Ectodermal cell (in vitro differentiated cells): ENCODE measurements at regions not wholly inside any gene's neighbourhood (a gene's known extent, or its start where the extent isn't known, plus 50 kb on each side); places are given as distances from the start of the nearest gene placed in this dataset.

Source experiments
- H3K27ac ChIP-seq: 2 replicates; pipeline ENCODE4 v1.7.0; 2013; ENCODE audit warnings: mild to moderate bottlenecking, low read depth, low read length; ENCODE audit not compliant: insufficient read depth, poor library complexity, severe bottlenecking
- H3K27me3 ChIP-seq: 2 replicates; pipeline ENCODE4 v1.7.0; 2013; ENCODE audit warnings: mild to moderate bottlenecking, low read length; ENCODE audit not compliant: insufficient read depth, control insufficient read depth, poor library complexity, severe bottlenecking
- H3K36me3 ChIP-seq: one replicate; pipeline ENCODE4 v1.7.0; 2013; ENCODE audit warnings: low read length; ENCODE audit not compliant: control insufficient read depth, insufficient read depth
- H3K4me1 ChIP-seq: one replicate; pipeline ENCODE4 v1.7.0; 2013; ENCODE audit warnings: low read length; ENCODE audit not compliant: control insufficient read depth, insufficient read depth
- H3K4me3 ChIP-seq: 2 replicates; pipeline ENCODE4 v1.7.0; 2013; ENCODE audit warnings: low read depth, low read length, control low read depth; ENCODE audit not compliant: insufficient read depth
- H3K9me3 ChIP-seq: 2 replicates; pipeline ENCODE4 v1.7.0; 2013; ENCODE audit warnings: mild to moderate bottlenecking, low read length, moderate library complexity; ENCODE audit not compliant: control insufficient read depth
- WGBS, 2 experiments: methylation state at CpG; one replicate each; pipeline ENCODE4 v1.1.7; 2013; ENCODE audit warnings: missing lambda C conversion rate in 2 of 2; 5-methylcytosine and 5-hydroxymethylcytosine counted together

GRCh38 chr17:72485596-72485995 is 364.8 kb downstream of the SOX9 start:
- Histone ChIP-seq H3K9me3 (no peaks in the 10 kb centered on the region), H3K4me3 (no peak overlapping the region), H3K36me3 (no peaks in the 10 kb centered on the region), H3K4me1 (peaks cover 5% of the 10 kb centered on the region), H3K27ac (no peak overlapping the region), H3K27me3 (no peaks in the 10 kb centered on the region)
- WGBS, 2 experiments, result 93 to 98% methylated on average over 3 of the region's 4 CpGs

- H3K27ac ChIP-seq, result no peak overlapping the region
- no peak overlapping the region for H3K4me3 ChIP-seq
- no peaks in the 10 kb centered on the region for H3K27me3 ChIP-seq
- peaks cover 5% of the 10 kb centered on the region for H3K4me1 ChIP-seq
- no peaks in the 10 kb centered on the region for H3K36me3 ChIP-seq
- no peaks in the 10 kb centered on the region for H3K9me3 ChIP-seq
These were observed 366.0 kb downstream of the SOX9 start for GRCh38 chr17:72486806-72487205.

GRCh38 chr17:72487731-72488494 is 367.1 kb downstream of the SOX9 start:
- peaks cover 5% of the 10 kb centered on the region for H3K4me1 ChIP-seq

GRCh38 chr17:72488555-72489271 is 367.9 kb downstream of the SOX9 start:
- 86 to 87% methylated on average over 11 of the region's 11 CpGs for WGBS, 2 experiments
- Histone ChIP-seq H3K4me3 (no peak overlapping the region), H3K27me3 (no peaks in the 10 kb centered on the region), H3K9me3 (no peaks in the 10 kb centered on the region), H3K27ac (no peak overlapping the region), H3K4me1 (peaks cover 5% of the 10 kb centered on the region), H3K36me3 (no peaks in the 10 kb centered on the region)

More at GRCh38 chr17:72487731-72488494, 367.1 kb downstream of the SOX9 start:
- H3K9me3 ChIP-seq, result no peaks in the 10 kb centered on the region
- 84 to 86% methylated on average over 19 of the region's 19 CpGs for WGBS, 2 experiments
- H3K27me3 ChIP-seq, result no peaks in the 10 kb centered on the region
- no peak overlapping the region for H3K27ac ChIP-seq
- H3K4me3 ChIP-seq, result no peak overlapping the region
- no peaks in the 10 kb centered on the region for H3K36me3 ChIP-seq

GRCh38 chr17:72489272-72489641 is 368.4 kb downstream of the SOX9 start:
- Histone ChIP-seq H3K36me3 (no peaks in the 10 kb centered on the region), H3K4me3 (no peak overlapping the region), H3K4me1 (peaks cover 5% of the 10 kb centered on the region), H3K27me3 (no peaks in the 10 kb centered on the region), H3K27ac (no peak overlapping the region), H3K9me3 (no peaks in the 10 kb centered on the region)
- WGBS, 2 experiments, result 89 to 91% methylated on average over 5 of the region's 5 CpGs

GRCh38 chr17:72491102-72491501 is 370.3 kb downstream of the SOX9 start:
- H3K4me1 ChIP-seq, result peaks cover 5% of the 10 kb centered on the region
- WGBS, 2 experiments, result 91 to 94% methylated on average over 2 of the region's 2 CpGs
- H3K9me3 ChIP-seq, result no peaks in the 10 kb centered on the region
- H3K36me3 ChIP-seq, result no peaks in the 10 kb centered on the region
- H3K27me3 ChIP-seq, result no peaks in the 10 kb centered on the region
- no peak overlapping the region for H3K4me3 ChIP-seq
- H3K27ac ChIP-seq, result no peak overlapping the region

GRCh38 chr17:72492494-72492893 is 371.7 kb downstream of the SOX9 start:
- Histone ChIP-seq H3K9me3 (no peaks in the 10 kb centered on the region), H3K4me3 (no peak overlapping the region), H3K36me3 (no peaks in the 10 kb centered on the region), H3K27me3 (no peaks in the 10 kb centered on the region), H3K27ac (no peak overlapping the region), H3K4me1 (peaks cover 5% of the 10 kb centered on the region)
- 89 to 93% methylated on average over 2 of the region's 2 CpGs for WGBS, 2 experiments

- H3K27ac ChIP-seq, result no peak overlapping the region
- H3K4me1 ChIP-seq, result peaks cover 2% of the 10 kb centered on the region
- no peak overlapping the region for H3K4me3 ChIP-seq
- H3K9me3 ChIP-seq, result no peaks in the 10 kb centered on the region
- no peaks in the 10 kb centered on the region for H3K27me3 ChIP-seq
- no peaks in the 10 kb centered on the region for H3K36me3 ChIP-seq
- 96 to 97% methylated on average over 5 of the region's 5 CpGs for WGBS, 2 experiments
These were observed 372.1 kb downstream of the SOX9 start for GRCh38 chr17:72492941-72493340.

GRCh38 chr17:72494566-72494965 is 373.7 kb downstream of the SOX9 start:
- H3K27me3 ChIP-seq, result no peaks in the 10 kb centered on the region
- H3K36me3 ChIP-seq, result no peaks in the 10 kb centered on the region
- H3K4me1 ChIP-seq, result no peaks in the 10 kb centered on the region
- no peak overlapping the region for H3K4me3 ChIP-seq
- no peaks in the 10 kb centered on the region for H3K9me3 ChIP-seq
- 90 to 97% methylated on average over 2 of the region's 2 CpGs for WGBS, 2 experiments
- no peak overlapping the region for H3K27ac ChIP-seq

- no peaks in the 10 kb centered on the region for H3K4me1 ChIP-seq
- WGBS, 2 experiments, result 94 to 97% methylated on average over 6 of the region's 6 CpGs
These were observed 375.6 kb downstream of the SOX9 start for GRCh38 chr17:72496461-72496860.

More at GRCh38 chr17:72496461-72496860, 375.6 kb downstream of the SOX9 start:
- no peak overlapping the region for H3K27ac ChIP-seq
- no peaks in the 10 kb centered on the region for H3K9me3 ChIP-seq
- no peaks in the 10 kb centered on the region for H3K36me3 ChIP-seq
- H3K27me3 ChIP-seq, result no peaks in the 10 kb centered on the region
- H3K4me3 ChIP-seq, result no peak overlapping the region
